H9 (cell line): ENCODE measurements at regions not wholly inside any gene's neighbourhood (a gene's known extent, or its start where the extent isn't known, plus 50 kb on each side); places are given as distances from the start of the nearest gene placed in this dataset.

Experiments used
- DNase-seq: peaks from one replicate; pipeline ENCODE4 v3.0.0-alpha.2; 2017
- H2AFZ ChIP-seq: one replicate; pipeline ENCODE4 v1.6.1; 2013; ENCODE audit warnings: mild to moderate bottlenecking, low read length, control low read depth, moderate library complexity
- H2AK5ac ChIP-seq: 2 replicates; pipeline ENCODE4 v1.6.1; 2013; ENCODE audit warnings: low read length, control low read depth, mixed read lengths; ENCODE audit not compliant: insufficient read length
- H2BK120ac ChIP-seq: one replicate; pipeline ENCODE4 v1.6.1; 2013; ENCODE audit warnings: low read depth, mild to moderate bottlenecking, low read length, control low read depth, inconsistent platforms; ENCODE audit not compliant: poor library complexity, severe bottlenecking
- H2BK12ac ChIP-seq: 2 replicates; pipeline ENCODE4 v1.6.1; 2013; ENCODE audit warnings: low read length, control low read depth, mixed read lengths, low read depth; ENCODE audit not compliant: insufficient read length
- H2BK15ac ChIP-seq: 2 replicates; pipeline ENCODE4 v1.6.1; 2013; ENCODE audit warnings: low read depth, low read length, control low read depth
- H2BK20ac ChIP-seq: one replicate; pipeline ENCODE4 v1.6.1; 2013; ENCODE audit warnings: low read depth, mild to moderate bottlenecking, low read length, control low read depth, inconsistent platforms; ENCODE audit not compliant: poor library complexity, severe bottlenecking
- H2BK5ac ChIP-seq: 2 replicates; pipeline ENCODE4 v1.6.1; 2013; ENCODE audit warnings: low read length, control low read depth, mixed read lengths; ENCODE audit not compliant: insufficient read length
- H3K14ac ChIP-seq: 2 replicates; pipeline ENCODE4 v1.6.1; 2013; ENCODE audit warnings: low read length, control low read depth; ENCODE audit not compliant: insufficient read depth
- H3K18ac ChIP-seq: 2 replicates; pipeline ENCODE4 v1.6.1; 2013; ENCODE audit warnings: low read depth, mild to moderate bottlenecking, mixed read lengths, low read length, control low read depth; ENCODE audit not compliant: insufficient read length
- H3K23ac ChIP-seq: 2 replicates; pipeline ENCODE4 v1.6.1; 2013; ENCODE audit warnings: low read length, control low read depth, mixed read lengths, low read depth; ENCODE audit not compliant: insufficient read length
- H3K23me2 ChIP-seq: 2 replicates; pipeline ENCODE4 v1.6.1; 2013; ENCODE audit warnings: low read depth, mild to moderate bottlenecking, mixed read lengths, low read length, control low read depth; ENCODE audit not compliant: insufficient read length, poor library complexity, severe bottlenecking
- H3K27ac ChIP-seq: 2 replicates; pipeline ENCODE4 v1.5.1; 2013; ENCODE audit warnings: low read length, control low read depth, mixed read lengths, low read depth; ENCODE audit not compliant: insufficient read length
- H3K27me3 ChIP-seq: 2 replicates; pipeline ENCODE4 v1.6.1; 2013; ENCODE audit warnings: low read length, control low read depth, inconsistent platforms; ENCODE audit not compliant: insufficient read depth
- H3K4ac ChIP-seq: 2 replicates; pipeline ENCODE4 v1.6.1; 2013; ENCODE audit warnings: low read depth, mild to moderate bottlenecking, control low read depth, inconsistent platforms, low read length, moderate library complexity
- H3K4me1 ChIP-seq: 2 replicates; pipeline ENCODE4 v1.6.1; 2013; ENCODE audit warnings: low read length, control low read depth, inconsistent platforms; ENCODE audit not compliant: insufficient read depth
- H3K4me2 ChIP-seq: 2 replicates; pipeline ENCODE4 v1.6.1; 2013; ENCODE audit warnings: low read length, control low read depth, mixed read lengths; ENCODE audit not compliant: insufficient read length, insufficient read depth
- H3K56ac ChIP-seq: 2 replicates; pipeline ENCODE4 v1.6.1; 2013; ENCODE audit warnings: low read depth, mild to moderate bottlenecking, mixed read lengths, low read length, control low read depth; ENCODE audit not compliant: insufficient read length
- H3K79me1 ChIP-seq: 2 replicates; pipeline ENCODE4 v1.6.1; 2013; ENCODE audit warnings: low read depth, mild to moderate bottlenecking, moderate library complexity, low read length, control low read depth, inconsistent platforms; ENCODE audit not compliant: insufficient read depth, poor library complexity, severe bottlenecking
- H3K79me2 ChIP-seq: 2 replicates; pipeline ENCODE4 v1.6.1; 2013; ENCODE audit warnings: low read length, control low read depth, inconsistent platforms; ENCODE audit not compliant: insufficient read depth
- H3K9ac ChIP-seq: 2 replicates; pipeline ENCODE4 v1.6.1; 2013; ENCODE audit warnings: low read length, control low read depth, mixed read lengths; ENCODE audit not compliant: insufficient read length; ENCODE audit errors: extremely low read depth
- H3K9me3 ChIP-seq: one replicate; pipeline ENCODE4 v1.6.1; 2013; ENCODE audit warnings: low read depth, low read length, inconsistent platforms; ENCODE audit not compliant: control insufficient read depth
- H3T11ph ChIP-seq: one replicate; pipeline ENCODE4 v1.6.1; 2013; ENCODE audit warnings: mild to moderate bottlenecking, low read length, control low read depth, inconsistent platforms
- H4K20me1 ChIP-seq: one replicate; pipeline ENCODE4 v1.6.1; 2013; ENCODE audit not compliant: control insufficient read depth, insufficient read length, insufficient read depth
- H4K5ac ChIP-seq: 2 replicates; pipeline ENCODE4 v1.6.1; 2013; ENCODE audit warnings: low read depth, mild to moderate bottlenecking, mixed read lengths, low read length, control low read depth; ENCODE audit not compliant: insufficient read length
- H4K8ac ChIP-seq: replicated peaks from 2 replicates; pipeline ENCODE4 v1.6.1; 2013; ENCODE audit warnings: low read length, control low read depth, mixed read lengths, low read depth; ENCODE audit not compliant: insufficient read length
- H4K91ac ChIP-seq: 2 replicates; pipeline ENCODE4 v1.6.1; 2013; ENCODE audit warnings: low read depth, mild to moderate bottlenecking, moderate library complexity, mixed read lengths, low read length, control low read depth; ENCODE audit not compliant: insufficient read length
- H3K27ac Mint-ChIP-seq, 3 experiments: 2 replicates in 2 of 3; 3 replicates in 1 of 3; pipeline ENCODE4 v1.8.0; 2020 to 2021; ENCODE audit warnings: mixed read lengths in 3 of 3, mild to moderate bottlenecking in 1 of 3, moderate library complexity in 1 of 3
- H3K27me3 Mint-ChIP-seq: 2 replicates; pipeline ENCODE4 v1.8.0; 2021; ENCODE audit warnings: low read depth, mild to moderate bottlenecking, moderate library complexity, mixed read lengths
- H3K36me3 Mint-ChIP-seq, 3 experiments: 2 replicates in 2 of 3; 3 replicates in 1 of 3; pipeline ENCODE4 v1.8.0; 2020 to 2021; ENCODE audit warnings: low read depth in 3 of 3, mixed read lengths in 3 of 3; ENCODE audit not compliant: insufficient read depth in 1 of 3
- H3K4me1 Mint-ChIP-seq, 2 experiments: 2 replicates each; pipeline ENCODE4 v1.8.0; 2020; ENCODE audit warnings: mixed read lengths in 2 of 2
- H3K4me3 Mint-ChIP-seq, 2 experiments: 2 replicates in 1 of 2; 3 replicates in 1 of 2; pipeline ENCODE4 v1.8.0; 2020 to 2021; ENCODE audit warnings: mild to moderate bottlenecking in 2 of 2, mixed read lengths in 2 of 2, moderate library complexity in 1 of 2
- H3K9me3 Mint-ChIP-seq, 2 experiments: 2 replicates in 1 of 2; 3 replicates in 1 of 2; pipeline ENCODE4 v1.8.0; 2020; ENCODE audit warnings: mild to moderate bottlenecking in 2 of 2, mixed read lengths in 2 of 2, moderate library complexity in 1 of 2
- CTCF ChIP-seq: fragments of 200-600 bp; sonication (generic); conservative IDR thresholded peaks from 3 replicates; pipeline ENCODE4 v1.8.0; 2021; ENCODE audit warnings: antibody characterized with exemption, mild to moderate bottlenecking
- WGBS: extraction: QIAGEN DNeasy Blood & Tissue Kit; methylation state at CpG from one replicate; pipeline ENCODE4 v1.1.7; 2013; ENCODE audit warnings: missing lambda C conversion rate, low lambda C conversion rate, mixed read lengths; ENCODE audit not compliant: insufficient read length; ENCODE audit errors: extremely low coverage; 5-methylcytosine and 5-hydroxymethylcytosine counted together

GRCh38 chr2:172295677-172296076 lies 131.7 kb upstream of the ITGA6 start:
- Histone ChIP-seq H3K79me1 (no peaks in the 10 kb centered on the region), H2AK5ac (no peak overlapping the region), H2BK15ac (no peak overlapping the region), H2BK20ac (no peak overlapping the region), H3K4ac (no peak overlapping the region), H3K9ac (no peak overlapping the region), H4K5ac (no peak overlapping the region), H3K4me2 (no peak overlapping the region), H3K79me2 (no peaks in the 10 kb centered on the region), H2BK5ac (no peak overlapping the region), H3K23me2 (no peaks in the 10 kb centered on the region), H3K9me3 (no peaks in the 10 kb centered on the region), H2BK120ac (no peak overlapping the region), H2AFZ (no peak overlapping the region), H4K20me1 (no peaks in the 10 kb centered on the region), H4K91ac (no peak overlapping the region), H3K27ac (no peak overlapping the region), H3K14ac (no peak overlapping the region), H2BK12ac (no peak overlapping the region), H3K18ac (no peak overlapping the region), H3K23ac (no peak overlapping the region), H3T11ph (no peak overlapping the region), H3K56ac (no peak overlapping the region), H3K4me1 (peaks cover 8% of the 10 kb centered on the region), H4K8ac (no peak overlapping the region), H3K27me3 (no peaks in the 10 kb centered on the region; the same call in 1 of the 2 replicates)
- no CpG with 5 or more reads among the region's 4 CpGs for WGBS
- Mint-ChIP-seq H3K27me3 (peaks cover 68% of the 10 kb centered on the region), H3K4me3 (peak overlapping the region in 1 of 2 experiments; percentile 45; a peak in 1 of 5 replicates), H3K4me1 (peaks cover 41 to 43% of the 10 kb centered on the region in 2 experiments), H3K9me3 (peaks cover 2% of the 10 kb centered on the region in 2 experiments; a peak in 2 of 5 replicates), H3K27ac (peak overlapping the region in 1 of 3 experiments; percentile 10; a peak in 1 of 7 replicates), H3K36me3 (peaks cover 0 to 9% (median 0%) of the 10 kb centered on the region in 3 experiments; a peak in 2 of 7 replicates)
- no peak for DNase-seq
- no peak for TF ChIP-seq CTCF
